Colonic mucosa (tissue), 4 donors: ENCODE measurements at regions not wholly inside any gene's neighbourhood (a gene's known extent, or its start where the extent isn't known, plus 50 kb on each side); places are given as distances from the start of the nearest gene placed in this dataset.

Experiments used
- DNase-seq: peaks from one replicate; pipeline ENCODE4 v3.0.0-alpha.2; 2020
- H3K27ac ChIP-seq: fragments of 200-600 bp; one replicate; pipeline ENCODE4 v1.8.0; 2021
- H3K27me3 ChIP-seq: fragments of 200-600 bp; one replicate; pipeline ENCODE4 v1.8.0; 2021
- H3K36me3 ChIP-seq: fragments of 200-600 bp; one replicate; pipeline ENCODE4 v1.8.0; 2021
- H3K4me1 ChIP-seq: fragments of 200-600 bp; one replicate; pipeline ENCODE4 v1.8.0; 2021; ENCODE audit warnings: mild to moderate bottlenecking
- H3K4me3 ChIP-seq: fragments of 200-600 bp; one replicate; pipeline ENCODE4 v1.8.0; 2021
- H3K9ac ChIP-seq, 2 donors: one replicate each; pipeline ENCODE4 v1.7.0; 2013; ENCODE audit warnings: control low read depth in 2 of 2, low read depth in 2 of 2, low read length in 2 of 2
- H3K9me3 ChIP-seq: fragments of 200-600 bp; one replicate; pipeline ENCODE4 v1.8.0; 2021
- intact Hi-C: fragments of 100-400 bp; cut with DNase I; formaldehyde crosslinking; loops from one replicate; pipeline ENCODE4 v1.14.1; 2022
- TF ChIP-seq, protein P1 (sequence below): fragments of 200-600 bp; IDR thresholded peaks from one replicate; pipeline ENCODE4 v1.8.0; 2022; ENCODE audit warnings: antibody characterized with exemption, mild to moderate bottlenecking
- donor health status: healthy.
- donor health status: DM: no; HTN: no; CAD: no.
- donor health status: DM: no; HTN: no; CAD: no.

DNA sequence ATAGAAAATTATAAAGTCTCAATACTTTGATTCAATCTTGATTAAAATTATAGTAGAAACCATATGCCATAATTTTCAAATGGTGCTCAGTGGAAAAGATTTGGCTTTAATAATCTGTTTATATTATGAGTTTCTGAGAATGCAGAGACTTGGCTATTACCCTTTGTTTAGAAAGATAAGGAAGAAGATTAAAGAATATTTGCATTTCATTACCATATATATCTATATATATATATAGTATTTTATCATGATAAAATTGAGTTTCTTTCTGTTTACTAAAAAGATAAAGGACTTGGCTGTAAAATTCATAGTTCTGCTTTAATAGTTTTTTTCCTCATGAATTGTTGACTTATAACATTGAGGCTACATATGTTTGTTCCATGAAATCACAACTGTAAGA, 679.3 kb upstream of the MAP3K7 start:
- H3K9me3 ChIP-seq = no peaks in the 10 kb centered on the region
- no peak for DNase-seq
- H3K27me3 ChIP-seq = no peaks in the 10 kb centered on the region
- H3K27ac ChIP-seq = no peak overlapping the region
- intact Hi-C loops = no loop called here
- no peaks in the 10 kb centered on the region for H3K4me1 ChIP-seq
- TF ChIP-seq, protein P1, sequence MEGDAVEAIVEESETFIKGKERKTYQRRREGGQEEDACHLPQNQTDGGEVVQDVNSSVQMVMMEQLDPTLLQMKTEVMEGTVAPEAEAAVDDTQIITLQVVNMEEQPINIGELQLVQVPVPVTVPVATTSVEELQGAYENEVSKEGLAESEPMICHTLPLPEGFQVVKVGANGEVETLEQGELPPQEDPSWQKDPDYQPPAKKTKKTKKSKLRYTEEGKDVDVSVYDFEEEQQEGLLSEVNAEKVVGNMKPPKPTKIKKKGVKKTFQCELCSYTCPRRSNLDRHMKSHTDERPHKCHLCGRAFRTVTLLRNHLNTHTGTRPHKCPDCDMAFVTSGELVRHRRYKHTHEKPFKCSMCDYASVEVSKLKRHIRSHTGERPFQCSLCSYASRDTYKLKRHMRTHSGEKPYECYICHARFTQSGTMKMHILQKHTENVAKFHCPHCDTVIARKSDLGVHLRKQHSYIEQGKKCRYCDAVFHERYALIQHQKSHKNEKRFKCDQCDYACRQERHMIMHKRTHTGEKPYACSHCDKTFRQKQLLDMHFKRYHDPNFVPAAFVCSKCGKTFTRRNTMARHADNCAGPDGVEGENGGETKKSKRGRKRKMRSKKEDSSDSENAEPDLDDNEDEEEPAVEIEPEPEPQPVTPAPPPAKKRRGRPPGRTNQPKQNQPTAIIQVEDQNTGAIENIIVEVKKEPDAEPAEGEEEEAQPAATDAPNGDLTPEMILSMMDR = no peak
- no peak overlapping the region for H3K9ac ChIP-seq
- H3K4me3 ChIP-seq = no peak overlapping the region
- H3K36me3 ChIP-seq = no peaks in the 10 kb centered on the region

DNA sequence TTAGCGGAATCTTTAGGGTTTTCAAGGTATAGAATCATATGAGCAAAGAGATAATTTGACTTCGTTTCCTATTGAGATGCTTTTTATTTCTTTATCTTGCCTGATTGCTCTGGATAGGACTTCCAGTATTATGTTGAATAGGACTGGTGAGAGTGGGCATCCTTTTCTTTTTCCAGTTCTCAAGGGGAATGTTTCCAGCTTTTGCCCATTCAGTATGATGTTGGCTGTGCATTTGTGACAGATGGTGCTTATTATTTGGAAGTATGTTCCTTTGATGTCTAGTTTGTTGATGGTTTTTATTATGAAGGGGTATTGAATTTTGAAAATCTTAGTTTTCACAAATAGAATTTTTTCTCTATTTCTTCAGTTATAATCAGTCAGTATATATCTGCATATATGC, 656.6 kb upstream of the MAP3K7 start:
- H3K4me1 ChIP-seq = no peaks in the 10 kb centered on the region
- DNase-seq = no peak
- intact Hi-C loops = no loop called here

DNA sequence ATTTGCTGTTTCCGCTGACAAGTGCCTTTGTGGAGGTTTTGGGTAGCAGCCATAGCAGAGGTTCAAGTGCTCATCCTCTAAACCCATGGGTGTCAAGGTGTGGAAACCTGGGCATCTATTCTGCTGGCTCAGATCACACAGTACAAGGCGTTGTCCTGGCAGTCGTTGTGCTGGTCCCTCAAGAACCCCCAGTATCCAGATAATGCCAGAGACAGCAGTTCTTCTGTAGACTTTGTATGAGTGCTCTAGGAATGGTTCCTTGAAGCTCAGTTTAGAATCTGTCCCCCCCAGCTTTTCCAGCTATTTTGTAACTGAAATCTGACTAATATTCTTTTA, 655.7 kb upstream of the MAP3K7 start:
- H3K9ac ChIP-seq = no peak overlapping the region
- TF ChIP-seq, protein P1 = no peak
- DNase-seq = no peak
- no peak overlapping the region for H3K4me3 ChIP-seq
- no peaks in the 10 kb centered on the region for H3K4me1 ChIP-seq
- H3K27me3 ChIP-seq = no peaks in the 10 kb centered on the region
- no peaks in the 10 kb centered on the region for H3K9me3 ChIP-seq
- no peak overlapping the region for H3K27ac ChIP-seq
- no peaks in the 10 kb centered on the region for H3K36me3 ChIP-seq
- intact Hi-C loops = no loop called here

More for the DNA sequence above, 656.6 kb upstream of the MAP3K7 start:
- Histone ChIP-seq H3K4me3 (no peak overlapping the region), H3K27me3 (no peaks in the 10 kb centered on the region), H3K27ac (no peak overlapping the region), H3K36me3 (no peaks in the 10 kb centered on the region), H3K9me3 (no peaks in the 10 kb centered on the region), H3K9ac (no peak overlapping the region)
- TF ChIP-seq, protein P1 = no peak

DNA sequence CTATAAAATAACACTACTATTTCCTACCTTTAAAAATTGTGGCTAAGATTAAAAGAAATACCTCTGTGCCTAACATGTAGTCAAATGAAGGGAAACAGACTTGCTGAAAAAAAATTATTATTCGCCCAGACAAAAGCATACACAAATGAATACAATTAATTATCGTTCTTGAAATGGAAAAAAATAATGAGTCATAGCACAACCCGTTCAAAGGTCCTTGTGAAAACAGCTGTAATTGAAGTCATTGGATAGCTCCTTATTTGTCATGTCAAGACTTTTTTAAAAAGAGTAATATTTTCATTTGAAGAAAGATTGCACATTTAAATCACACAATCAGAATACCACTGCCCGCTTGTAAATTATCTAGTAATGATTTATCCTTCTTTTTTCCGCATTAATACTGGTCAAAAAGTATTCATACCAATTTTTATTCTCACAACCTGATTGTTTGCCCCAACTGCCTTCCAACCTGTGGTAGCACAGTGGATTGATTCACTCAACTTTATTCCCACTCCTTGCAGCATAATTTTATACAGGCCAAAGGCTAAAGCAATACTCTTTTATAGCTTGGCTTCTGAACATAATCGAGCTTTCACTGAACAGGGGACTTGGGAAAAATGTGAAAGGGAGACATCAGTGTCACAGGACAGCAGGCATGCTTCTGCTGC, 655.2 kb upstream of the MAP3K7 start:
- Histone ChIP-seq H3K9me3 (no peaks in the 10 kb centered on the region), H3K27ac (no peak overlapping the region), H3K27me3 (no peaks in the 10 kb centered on the region), H3K9ac (no peak overlapping the region), H3K4me1 (no peaks in the 10 kb centered on the region), H3K36me3 (no peaks in the 10 kb centered on the region), H3K4me3 (no peak overlapping the region)
- intact Hi-C loops = no loop called here
- TF ChIP-seq, protein P1 = no peak
- no peak for DNase-seq

DNA sequence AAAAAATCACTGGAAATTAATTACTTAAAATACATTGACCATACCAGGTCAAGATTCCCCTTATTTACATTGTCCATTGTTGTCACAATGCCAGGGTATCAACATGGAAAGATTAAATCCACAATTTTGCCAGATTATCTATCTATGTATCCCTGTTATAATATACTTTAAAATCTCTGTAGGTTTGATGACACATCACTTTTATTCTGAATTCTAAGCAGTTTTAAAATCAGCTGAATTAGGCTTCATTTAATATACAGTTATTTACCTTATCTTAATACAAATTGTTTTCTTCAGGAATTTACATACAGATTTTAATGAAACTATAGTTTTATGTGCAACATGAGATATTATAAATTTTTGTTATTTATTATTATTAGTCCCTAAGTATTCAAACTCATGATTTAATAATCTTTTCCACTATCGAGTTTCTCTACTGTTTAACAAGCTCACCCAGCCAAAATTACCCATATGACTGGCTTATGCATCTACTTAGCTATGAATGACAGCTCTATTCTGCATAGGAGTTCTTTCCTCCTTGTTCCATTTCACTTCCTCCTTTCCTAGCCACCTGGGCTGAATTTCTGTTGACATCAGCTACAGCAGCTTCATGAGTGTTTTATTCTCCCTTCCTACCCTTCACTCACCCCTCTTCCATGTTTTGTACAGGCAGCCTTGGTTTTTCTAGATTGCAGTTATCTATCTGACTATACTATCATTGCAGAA, 654.2 kb upstream of the MAP3K7 start:
- DNase-seq = no peak
- Histone ChIP-seq H3K36me3 (no peaks in the 10 kb centered on the region), H3K9ac (no peak overlapping the region), H3K9me3 (no peaks in the 10 kb centered on the region), H3K27ac (no peak overlapping the region), H3K27me3 (no peaks in the 10 kb centered on the region), H3K4me3 (no peak overlapping the region), H3K4me1 (no peaks in the 10 kb centered on the region)
- intact Hi-C loops = no loop called here
- TF ChIP-seq, protein P1 = no peak
